ENCODE measurements at regions not wholly inside any gene's neighbourhood (a gene's known extent, or its start where the extent isn't known, plus 50 kb on each side); places are given as distances from the start of the nearest gene placed in this dataset.
"Not testable (repeated sequence)": the region's sequence is repeated elsewhere in the genome, so short reads cannot be mapped to it uniquely, and the experiment has no call there.

DNA sequence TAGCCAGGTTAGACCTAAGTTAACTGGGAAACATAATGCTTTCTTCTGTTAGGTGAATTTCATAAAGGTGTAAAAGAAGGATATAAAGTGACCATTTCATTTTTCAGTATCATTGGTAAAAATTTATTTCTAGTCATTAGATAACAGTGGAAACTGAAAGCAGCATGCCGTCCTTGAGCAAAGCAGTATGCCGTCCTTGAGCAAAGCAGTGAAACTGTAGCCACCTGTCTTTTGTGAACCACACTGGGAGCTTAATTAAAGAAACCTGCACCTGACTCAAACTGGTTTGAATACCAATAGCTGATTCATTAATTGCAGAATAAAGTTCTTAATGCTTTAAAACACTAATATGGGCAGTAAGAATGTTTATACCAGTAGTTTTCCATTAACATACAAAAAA, 281.5 kb upstream of the OR4C13 start:
- in situ Hi-C loops (cut with MboI; ENCODE audit: low sequenced_read_pairs, unreplicated experiment), result not testable (repeated sequence)

DNA sequence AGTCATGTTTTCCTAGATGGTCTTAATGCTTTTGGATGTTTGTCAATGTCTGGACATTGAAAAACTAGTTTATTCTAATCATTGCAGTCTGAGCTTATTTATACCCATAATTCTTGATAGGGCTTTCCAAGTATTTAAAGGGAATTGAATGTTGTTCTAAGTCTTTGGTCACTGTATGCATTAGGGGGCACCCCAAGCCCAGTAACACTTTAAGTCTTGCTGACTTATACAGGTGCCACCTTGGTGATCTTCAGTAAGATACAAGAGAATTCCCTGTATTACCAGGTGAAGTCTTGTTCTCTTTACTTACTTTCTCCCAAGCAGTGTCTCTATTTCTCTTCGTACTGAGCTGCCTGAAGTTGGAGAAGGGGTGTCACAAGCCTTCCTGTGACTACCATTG, 250.1 kb upstream of the OR4C13 start:
- DNase-seq (ENCODE audit: low spot score); in situ Hi-C loops (cut with MboI; ENCODE audit: low sequenced_read_pairs, unreplicated experiment): not testable (repeated sequence)

More for the DNA sequence above, 281.5 kb upstream of the OR4C13 start:
- DNase-seq (ENCODE audit: low spot score), result not testable (repeated sequence)

GRCh38 chr11:49750447-49750846, 201.7 kb upstream of the OR4C13 start:
- in situ Hi-C loops (cut with MboI; ENCODE audit: low sequenced_read_pairs, unreplicated experiment); DNase-seq (ENCODE audit: low spot score): not testable (repeated sequence)

GRCh38 chr11:49750960-49751359, 201.2 kb upstream of the OR4C13 start:
- in situ Hi-C loops (cut with MboI; ENCODE audit: low sequenced_read_pairs, unreplicated experiment); DNase-seq (ENCODE audit: low spot score): not testable (repeated sequence)

DNA sequence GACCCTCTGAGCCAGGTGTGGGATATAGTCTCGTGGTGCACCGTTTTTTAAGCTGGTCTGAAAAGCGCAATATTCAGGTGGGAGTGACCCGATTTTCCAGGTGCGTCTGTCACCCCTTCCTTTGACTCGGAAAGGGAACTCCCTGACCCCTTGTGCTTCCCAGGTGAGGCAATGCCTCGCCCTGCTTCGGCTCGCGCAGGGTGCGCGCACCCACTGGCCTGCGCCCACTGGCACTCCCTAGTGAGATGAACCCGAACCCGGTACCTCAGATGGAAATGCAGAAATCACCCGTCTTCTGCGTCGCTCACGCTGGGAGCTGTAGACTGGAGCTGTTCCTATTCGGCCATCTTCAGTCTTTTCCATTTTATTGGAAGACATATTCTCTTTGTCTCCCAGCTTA, 171.4 kb upstream of the OR4C13 start:
- in situ Hi-C loops (cut with MboI; ENCODE audit: low sequenced_read_pairs, unreplicated experiment); DNase-seq (ENCODE audit: low spot score): not testable (repeated sequence)

DNA sequence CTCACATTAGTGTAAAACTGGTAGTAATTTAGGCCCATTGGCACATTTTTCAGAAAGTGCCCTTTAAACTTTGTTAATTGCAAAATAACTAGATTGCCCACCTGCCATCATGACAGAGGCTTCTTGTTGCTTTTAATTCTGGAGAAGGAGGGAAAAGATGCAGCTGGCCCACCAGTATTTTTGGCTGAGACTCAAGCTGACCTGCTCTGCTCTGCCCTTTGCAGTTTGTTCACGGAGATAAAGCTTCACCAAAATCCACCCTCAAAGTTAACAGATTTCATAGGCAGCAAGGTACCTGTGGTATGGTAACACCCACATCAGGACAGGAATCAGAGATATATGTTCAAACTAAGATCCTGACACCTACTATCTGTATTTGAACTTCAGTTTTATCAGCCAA, 170.2 kb upstream of the OR4C13 start:
- DNase-seq (ENCODE audit: low spot score); in situ Hi-C loops (cut with MboI; ENCODE audit: low sequenced_read_pairs, unreplicated experiment): not testable (repeated sequence)

DNA sequence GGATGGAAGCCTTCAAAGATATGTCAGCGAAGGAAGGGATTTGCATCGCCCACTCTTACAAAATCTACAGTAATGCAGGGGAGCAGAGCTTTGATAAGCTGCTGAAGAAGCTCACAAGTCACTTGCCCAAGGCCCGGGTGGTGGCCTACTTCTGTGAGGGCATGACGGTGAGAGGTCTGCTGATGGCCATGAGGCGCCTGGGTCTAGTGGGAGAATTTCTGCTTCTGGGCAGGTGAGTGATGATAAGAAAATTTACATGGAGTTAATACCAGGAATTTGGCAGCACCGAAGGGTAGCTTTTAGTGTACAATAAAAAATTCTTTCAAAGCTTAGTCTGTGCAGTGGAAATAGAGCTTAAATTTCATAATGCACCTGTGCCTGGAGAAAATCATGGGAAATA, 168.3 kb upstream of the OR4C13 start:
- DNase-seq (ENCODE audit: low spot score); in situ Hi-C loops (cut with MboI; ENCODE audit: low sequenced_read_pairs, unreplicated experiment): not testable (repeated sequence)

DNA sequence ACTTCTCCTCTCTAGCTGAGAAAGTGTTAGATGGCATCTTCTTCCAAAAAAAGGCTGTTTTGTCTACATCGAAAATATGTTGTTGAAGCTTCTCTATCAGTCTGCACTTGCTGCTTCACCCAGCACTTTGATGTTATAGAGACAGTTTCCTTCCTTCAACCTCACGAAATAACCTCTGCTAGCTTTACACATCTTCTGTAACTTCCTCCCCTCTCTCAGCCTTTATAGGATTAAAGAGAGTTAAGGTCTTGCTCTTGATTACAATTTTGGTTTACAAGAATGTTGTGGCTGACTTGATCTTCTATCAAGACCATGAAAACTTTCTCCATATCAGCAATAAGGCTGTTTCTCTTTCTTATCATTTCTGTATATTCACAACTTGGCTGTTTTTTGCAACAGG, 162.4 kb upstream of the OR4C13 start:
- in situ Hi-C loops (cut with MboI; ENCODE audit: low sequenced_read_pairs, unreplicated experiment), result not testable (repeated sequence)

GRCh38 chr11:49798206-49798837, 153.9 kb upstream of the OR4C13 start:
- DNase-seq (ENCODE audit: low spot score); in situ Hi-C loops (cut with MboI; ENCODE audit: low sequenced_read_pairs, unreplicated experiment): not testable (repeated sequence)

More for the DNA sequence above, 162.4 kb upstream of the OR4C13 start:
- DNase-seq (ENCODE audit: low spot score), result not testable (repeated sequence)

GRCh38 chr11:49817705-49818430, 134.3 kb upstream of the OR4C13 start:
- in situ Hi-C loops (cut with MboI; ENCODE audit: low sequenced_read_pairs, unreplicated experiment); DNase-seq (ENCODE audit: low spot score): not testable (repeated sequence)

GRCh38 chr11:49823188-49823587, 129.0 kb upstream of the OR4C13 start:
- DNase-seq (ENCODE audit: low spot score); in situ Hi-C loops (cut with MboI; ENCODE audit: low sequenced_read_pairs, unreplicated experiment): not testable (repeated sequence)

- in situ Hi-C loops (cut with MboI; ENCODE audit: low sequenced_read_pairs, unreplicated experiment); DNase-seq (ENCODE audit: low spot score): not testable (repeated sequence)
These were observed 101.7 kb upstream of the OR4C13 start for GRCh38 chr11:49850541-49850940.

DNA sequence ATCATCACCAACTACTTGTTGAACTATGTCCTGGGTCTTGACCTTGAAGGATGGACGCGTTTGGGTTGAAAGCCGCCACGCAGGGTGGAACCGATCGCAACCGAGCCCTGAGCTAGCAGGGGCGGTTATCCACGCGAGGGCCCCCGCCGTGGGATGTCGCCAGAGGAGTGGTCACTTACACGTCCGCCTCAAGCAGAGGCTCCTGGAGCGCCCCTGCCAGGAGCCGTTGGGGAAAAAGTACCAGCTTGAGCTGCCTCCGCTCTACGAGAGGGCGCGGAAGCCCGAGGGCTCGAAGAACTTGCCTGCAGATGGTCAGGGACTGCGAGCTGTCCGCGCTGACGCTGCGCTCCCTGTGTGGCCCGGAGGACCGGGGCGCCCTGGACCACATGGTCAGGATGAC, 100.7 kb upstream of the OR4C13 start:
- in situ Hi-C loops (cut with MboI; ENCODE audit: low sequenced_read_pairs, unreplicated experiment), result no loop called here
- no peak for DNase-seq (ENCODE audit: low spot score)
- TF ChIP-seq, protein P1, sequence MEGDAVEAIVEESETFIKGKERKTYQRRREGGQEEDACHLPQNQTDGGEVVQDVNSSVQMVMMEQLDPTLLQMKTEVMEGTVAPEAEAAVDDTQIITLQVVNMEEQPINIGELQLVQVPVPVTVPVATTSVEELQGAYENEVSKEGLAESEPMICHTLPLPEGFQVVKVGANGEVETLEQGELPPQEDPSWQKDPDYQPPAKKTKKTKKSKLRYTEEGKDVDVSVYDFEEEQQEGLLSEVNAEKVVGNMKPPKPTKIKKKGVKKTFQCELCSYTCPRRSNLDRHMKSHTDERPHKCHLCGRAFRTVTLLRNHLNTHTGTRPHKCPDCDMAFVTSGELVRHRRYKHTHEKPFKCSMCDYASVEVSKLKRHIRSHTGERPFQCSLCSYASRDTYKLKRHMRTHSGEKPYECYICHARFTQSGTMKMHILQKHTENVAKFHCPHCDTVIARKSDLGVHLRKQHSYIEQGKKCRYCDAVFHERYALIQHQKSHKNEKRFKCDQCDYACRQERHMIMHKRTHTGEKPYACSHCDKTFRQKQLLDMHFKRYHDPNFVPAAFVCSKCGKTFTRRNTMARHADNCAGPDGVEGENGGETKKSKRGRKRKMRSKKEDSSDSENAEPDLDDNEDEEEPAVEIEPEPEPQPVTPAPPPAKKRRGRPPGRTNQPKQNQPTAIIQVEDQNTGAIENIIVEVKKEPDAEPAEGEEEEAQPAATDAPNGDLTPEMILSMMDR (IDR thresholded peaks at IDR 0.05; ENCODE audit: borderline replicate concordance, control extremely low read depth, extremely low read depth, insufficient read depth, missing control alignments), result no peak

All from GM13976 (cell line).